OCI-LY7 (cell line): ENCODE measurements at regions not wholly inside any gene's neighbourhood (a gene's known extent, or its start where the extent isn't known, plus 50 kb on each side); places are given as distances from the start of the nearest gene placed in this dataset.

Source experiments
- CTCF ChIP-seq: fragments of 200-600 bp; sonication (generic); conservative IDR thresholded peaks from 2 replicates; pipeline ENCODE4 v1.5.1; 2014; ENCODE audit warnings: mild to moderate bottlenecking, antibody characterized with exemption, low read length, moderate library complexity, mixed read lengths
- EZH2phosphoT487 ChIP-seq: fragments of 200-600 bp; sonication (generic); IDR thresholded peaks from 2 replicates; pipeline ENCODE4 v1.6.1; 2018; ENCODE audit warnings: low read depth, borderline replicate concordance, mild to moderate bottlenecking, mixed run types, antibody characterized with exemption, low read length, moderate library complexity, mixed read lengths

GRCh38 chr10:63675171-63675570 lies 154.0 kb downstream of the REEP3 start:
- TF ChIP-seq CTCF (no peak), EZH2phosphoT487 (no peak)
